ENCODE measurements at regions not wholly inside any gene's neighbourhood (a gene's known extent, or its start where the extent isn't known, plus 50 kb on each side); places are given as distances from the start of the nearest gene placed in this dataset.

DNA sequence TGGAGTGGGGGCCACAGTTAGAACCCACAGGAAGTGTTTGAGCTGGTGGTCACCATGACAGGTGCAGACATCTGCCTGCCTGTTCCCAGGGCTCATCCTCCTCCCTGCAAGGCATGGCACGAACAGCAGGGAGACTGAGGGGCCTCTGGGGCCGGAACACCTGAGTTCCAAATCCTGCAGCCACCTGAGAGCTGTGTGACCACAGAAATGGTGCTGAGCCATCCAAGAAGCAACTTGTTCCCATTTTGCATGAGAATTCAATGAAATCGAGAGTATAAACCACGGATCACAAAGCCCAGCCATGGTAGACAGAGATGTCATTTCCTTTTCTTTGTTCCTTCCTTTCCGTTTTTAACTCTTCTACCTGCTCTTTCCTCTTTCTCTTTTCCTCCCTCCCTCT lies 268.6 kb downstream of the FOXA2 start:
- no peak for TF ChIP-seq POLR2A (IDR thresholded peaks at IDR 0.05)
- TF ChIP-seq, protein P1, sequence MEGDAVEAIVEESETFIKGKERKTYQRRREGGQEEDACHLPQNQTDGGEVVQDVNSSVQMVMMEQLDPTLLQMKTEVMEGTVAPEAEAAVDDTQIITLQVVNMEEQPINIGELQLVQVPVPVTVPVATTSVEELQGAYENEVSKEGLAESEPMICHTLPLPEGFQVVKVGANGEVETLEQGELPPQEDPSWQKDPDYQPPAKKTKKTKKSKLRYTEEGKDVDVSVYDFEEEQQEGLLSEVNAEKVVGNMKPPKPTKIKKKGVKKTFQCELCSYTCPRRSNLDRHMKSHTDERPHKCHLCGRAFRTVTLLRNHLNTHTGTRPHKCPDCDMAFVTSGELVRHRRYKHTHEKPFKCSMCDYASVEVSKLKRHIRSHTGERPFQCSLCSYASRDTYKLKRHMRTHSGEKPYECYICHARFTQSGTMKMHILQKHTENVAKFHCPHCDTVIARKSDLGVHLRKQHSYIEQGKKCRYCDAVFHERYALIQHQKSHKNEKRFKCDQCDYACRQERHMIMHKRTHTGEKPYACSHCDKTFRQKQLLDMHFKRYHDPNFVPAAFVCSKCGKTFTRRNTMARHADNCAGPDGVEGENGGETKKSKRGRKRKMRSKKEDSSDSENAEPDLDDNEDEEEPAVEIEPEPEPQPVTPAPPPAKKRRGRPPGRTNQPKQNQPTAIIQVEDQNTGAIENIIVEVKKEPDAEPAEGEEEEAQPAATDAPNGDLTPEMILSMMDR (IDR thresholded peaks at IDR 0.05) = no peak

Measured in vagina (tissue), 2 donors.